COLO668 (cell line): ENCODE measurements at regions not wholly inside any gene's neighbourhood (a gene's known extent, or its start where the extent isn't known, plus 50 kb on each side); places are given as distances from the start of the nearest gene placed in this dataset.

Source experiments
- DNase-seq: peaks from one replicate; lab custom pipeline; 2025; ENCODE audit not compliant: unreplicated experiment; lab: John Stamatoyannopoulos, UW

DNA sequence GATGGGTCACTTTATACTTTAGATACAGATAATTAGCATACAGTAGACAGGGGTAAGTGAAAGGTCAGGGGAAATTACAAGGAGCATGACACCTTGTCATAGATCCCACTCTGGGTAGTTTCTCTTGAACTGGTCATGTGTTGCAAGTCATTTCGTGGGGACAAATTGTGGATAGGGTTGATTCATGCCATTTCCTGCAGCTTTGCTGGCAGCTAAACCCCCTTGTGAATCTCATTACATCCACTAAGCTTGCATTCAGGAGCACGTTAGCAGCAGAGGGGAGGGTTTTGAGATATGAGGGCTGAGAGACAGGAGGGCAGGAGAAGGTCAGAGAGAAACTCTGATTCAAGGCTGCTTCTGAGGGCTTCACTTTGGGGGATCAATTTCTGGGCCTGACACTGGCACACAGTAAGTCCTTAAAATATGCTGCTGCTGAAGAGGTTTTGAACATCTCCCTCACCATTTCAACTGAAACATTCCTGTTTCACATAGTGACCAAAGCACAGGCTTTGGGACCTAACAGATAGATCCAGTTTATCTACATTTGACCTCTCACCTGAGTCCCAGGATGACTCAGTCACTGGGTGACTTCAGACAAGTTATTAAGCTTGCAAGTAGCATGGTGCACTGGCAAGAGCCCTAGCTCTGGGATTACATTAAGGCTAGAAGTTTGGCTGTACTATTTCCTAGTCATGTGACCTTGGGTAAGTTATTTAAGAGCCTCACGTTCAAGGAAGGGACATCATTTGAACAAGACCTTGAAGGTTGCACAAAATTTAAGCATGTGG, 206.0 kb upstream of the USP24 start:
- no peak for DNase-seq

- no peak for DNase-seq
Measured at GRCh38 chr1:55420026-55420425, 204.9 kb upstream of the USP24 start.

DNA sequence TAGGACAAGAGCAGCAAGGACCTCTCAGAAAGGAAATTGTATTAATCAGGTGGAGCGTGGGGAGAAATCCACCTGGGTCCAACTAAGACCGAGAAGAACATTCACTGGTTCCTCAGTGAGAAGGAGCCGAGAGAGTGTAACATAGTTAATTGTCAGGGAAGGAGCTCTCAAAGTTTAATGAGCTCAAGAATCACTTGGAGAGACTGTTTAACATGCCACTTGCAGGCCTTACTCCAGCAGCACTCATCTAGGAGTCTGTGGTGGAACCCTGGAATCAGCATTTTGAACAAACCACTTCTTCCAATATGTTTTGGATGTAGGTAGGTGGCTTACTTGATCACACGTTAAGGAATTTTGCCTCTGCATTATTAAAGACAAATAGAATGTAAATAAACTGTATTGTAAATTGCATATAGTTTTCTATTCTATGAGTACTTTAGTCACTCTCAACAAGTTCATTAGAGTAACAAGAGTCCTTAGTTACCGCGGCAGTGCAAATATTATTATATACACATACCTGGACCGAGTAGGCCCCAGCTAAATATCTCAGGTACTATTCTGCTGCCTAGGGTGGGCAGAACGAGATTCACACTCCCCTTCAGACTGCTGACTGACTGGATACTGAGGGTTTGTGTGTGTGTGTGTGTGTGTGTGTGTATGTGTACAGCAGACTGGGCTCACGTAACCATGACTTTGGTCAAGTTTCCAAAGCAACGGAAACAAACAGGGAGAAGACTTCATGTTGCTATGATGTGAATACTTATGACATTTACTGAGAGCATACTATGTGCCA, 203.2 kb upstream of the USP24 start:
- DNase-seq = no peak

DNA sequence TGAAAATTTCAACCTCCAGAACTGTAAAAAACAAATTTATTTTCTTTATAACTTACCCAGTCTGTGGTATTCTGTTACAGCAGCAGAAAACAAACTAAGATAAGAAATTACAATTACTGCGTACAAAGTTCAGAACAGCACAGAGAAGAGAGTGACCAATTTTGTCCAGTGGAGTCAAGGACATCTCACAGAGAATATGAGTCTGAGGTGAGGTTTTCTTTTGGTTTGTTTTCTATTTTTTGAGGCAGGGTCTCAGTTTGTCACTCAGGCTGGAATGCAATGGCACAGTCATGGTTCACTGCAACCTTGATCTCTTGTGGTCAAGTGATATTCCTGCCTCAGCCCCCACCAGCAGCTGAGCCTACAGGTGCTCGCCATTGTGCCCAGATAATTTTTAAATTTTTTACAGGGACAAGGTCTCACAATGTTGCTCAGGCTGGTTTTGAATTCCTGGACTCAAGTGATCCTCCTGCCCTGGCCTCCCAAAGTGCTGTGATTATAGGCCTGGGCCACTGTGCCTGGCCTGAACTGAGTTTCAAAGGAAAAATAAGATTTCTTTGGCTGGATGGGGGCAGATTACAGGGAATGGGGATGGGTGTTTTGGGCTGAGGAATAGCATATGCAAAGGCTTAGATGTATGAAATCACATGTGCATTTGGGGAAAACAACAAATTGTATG, 201.1 kb upstream of the USP24 start:
- DNase-seq = no peak

DNA sequence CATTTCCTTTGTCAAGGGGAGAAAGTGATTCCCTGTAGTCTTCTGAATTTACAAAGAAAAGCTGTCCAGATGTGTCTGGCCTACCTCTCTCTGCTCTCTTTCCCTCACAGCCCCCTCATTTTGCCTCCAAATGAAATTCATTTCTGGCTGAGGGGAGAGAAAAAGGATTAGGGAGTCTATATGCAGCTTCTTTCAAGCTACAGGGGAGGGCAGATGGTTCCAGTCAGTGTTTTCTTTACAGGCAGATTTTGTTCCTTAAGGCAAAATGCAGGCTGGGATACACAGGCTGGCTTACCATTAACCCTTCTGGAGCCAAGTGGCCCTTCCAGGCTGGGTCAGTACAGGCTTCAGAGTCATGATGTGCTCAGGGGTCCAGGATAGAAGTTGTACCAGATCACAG, 198.1 kb upstream of the USP24 start:
- no peak for DNase-seq

GRCh38 chr1:55412060-55412459, 196.9 kb upstream of the USP24 start:
- DNase-seq = no peak

DNA sequence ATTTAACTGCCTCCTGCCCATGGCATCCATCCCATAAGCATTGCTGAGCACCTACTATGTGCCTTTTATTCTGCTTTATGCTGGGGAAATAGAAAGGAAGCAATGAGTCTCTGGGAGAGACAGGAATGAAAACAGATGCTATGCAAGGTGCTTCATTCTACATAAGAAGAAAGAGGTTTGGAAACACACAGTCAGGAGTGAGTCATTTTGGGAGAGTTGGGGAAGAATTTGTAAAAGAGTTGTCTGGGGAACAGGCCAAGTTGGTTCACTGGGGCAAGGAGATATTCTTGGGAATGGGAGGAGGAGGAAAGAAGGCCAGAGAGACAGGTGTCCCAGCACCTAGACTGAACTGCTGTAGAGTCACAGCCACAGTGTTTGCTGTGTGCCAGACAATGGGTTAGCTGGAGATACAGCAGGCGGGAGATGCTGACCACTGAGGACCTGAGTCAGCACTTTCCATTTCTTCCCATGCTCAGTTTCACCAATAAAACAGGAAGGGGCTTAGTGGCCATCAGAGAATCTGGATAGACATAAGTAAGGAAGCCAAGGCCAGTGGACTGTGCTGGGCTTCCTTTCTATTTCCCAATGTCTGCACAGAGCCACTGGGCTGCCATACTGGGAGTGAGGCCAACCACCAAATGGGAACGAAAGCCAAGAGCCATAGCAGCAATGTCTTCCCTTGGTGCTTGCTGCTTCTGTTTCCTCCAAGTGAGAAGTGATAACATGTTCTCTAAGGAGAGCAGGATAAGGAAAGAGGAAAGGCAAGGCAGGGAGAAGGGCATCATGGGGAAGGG, 187.7 kb upstream of the USP24 start:
- DNase-seq = no peak

- DNase-seq = no peak
Measured at GRCh38 chr1:55402142-55402541, 187.0 kb upstream of the USP24 start.

DNA sequence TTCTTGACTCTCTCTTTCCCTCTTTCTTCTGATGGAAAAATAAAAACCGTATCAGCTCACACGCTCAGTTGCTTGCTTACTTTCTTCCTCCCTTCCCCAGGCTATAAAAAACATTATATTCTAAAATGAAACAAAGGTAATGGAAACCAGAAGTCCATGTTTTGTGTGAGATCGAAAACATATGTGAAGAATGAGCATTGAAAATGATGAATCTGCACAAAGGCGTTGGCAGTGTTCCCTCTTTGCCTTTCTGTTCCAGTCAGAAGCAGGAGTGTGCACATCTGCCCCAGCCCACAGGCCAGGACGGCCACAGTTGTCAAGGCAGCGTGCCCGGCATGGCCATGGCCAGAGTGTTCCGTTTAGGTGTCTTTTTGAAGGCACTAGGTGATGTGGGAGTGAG, 185.3 kb upstream of the USP24 start:
- DNase-seq = no peak

- no peak for DNase-seq
Measured at GRCh38 chr1:55399346-55399745, 184.2 kb upstream of the USP24 start.

DNA sequence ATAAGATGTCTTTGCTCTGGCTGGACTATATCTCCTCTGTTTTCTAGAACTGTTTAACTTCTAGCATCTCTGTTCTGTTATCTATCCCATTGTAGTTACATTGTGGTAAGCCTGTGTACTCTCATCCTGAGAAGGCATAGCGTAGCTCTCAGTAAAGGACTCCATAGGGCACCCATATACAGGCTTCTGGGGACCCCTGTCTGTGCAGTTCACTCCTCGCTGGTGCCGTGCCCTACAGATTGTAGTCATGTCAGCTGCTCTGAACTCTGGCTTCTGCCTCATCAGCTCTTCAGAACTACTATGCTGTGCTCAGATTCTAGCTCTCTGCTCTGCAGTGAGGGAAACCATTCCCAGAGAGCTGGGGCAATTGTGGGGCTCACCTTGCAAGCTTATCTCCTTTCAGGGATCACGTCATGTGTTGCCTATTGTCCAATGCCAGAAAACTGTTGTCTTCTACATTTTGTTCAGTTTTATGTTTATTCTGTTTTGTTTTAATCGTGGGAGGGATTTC, 181.3 kb upstream of the USP24 start:
- no peak for DNase-seq

DNA sequence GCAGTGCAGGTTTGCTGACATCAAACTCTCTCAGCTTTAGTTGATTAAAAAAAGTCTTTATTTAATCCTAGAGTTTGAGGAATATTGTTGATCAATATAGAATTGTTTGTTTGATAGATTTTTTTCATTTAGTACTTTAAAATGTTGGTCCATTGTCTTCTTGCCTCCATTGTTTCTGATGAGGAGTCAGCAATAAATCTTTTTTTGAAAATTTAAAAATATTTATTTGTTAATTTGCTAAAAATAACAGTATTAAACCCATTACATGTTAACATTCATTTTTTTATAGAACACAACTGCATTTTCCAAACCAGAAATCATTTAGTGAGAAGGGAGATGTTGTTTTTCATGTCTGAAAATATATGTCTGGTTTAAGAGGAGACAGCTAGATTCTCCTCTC, 173.8 kb upstream of the USP24 start:
- no peak for DNase-seq

DNA sequence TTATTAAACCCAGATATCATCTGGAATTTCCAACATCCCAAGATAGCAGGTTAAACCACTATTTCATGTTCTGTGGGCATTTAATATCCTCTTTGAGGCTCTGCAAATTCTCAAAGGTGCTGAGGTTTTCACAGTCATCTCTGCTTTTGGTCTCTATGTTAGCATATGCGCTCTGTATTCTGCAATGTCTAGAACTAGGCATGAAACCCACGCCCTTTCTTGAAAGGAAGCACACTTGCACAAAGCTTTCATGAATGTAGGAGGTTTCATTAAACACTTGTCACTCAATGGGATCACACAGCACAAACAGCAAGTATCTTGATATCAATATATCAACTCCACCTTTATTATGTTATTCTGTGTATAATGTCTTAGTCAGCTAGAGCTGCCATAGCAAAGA, 172.0 kb upstream of the USP24 start:
- no peak for DNase-seq

GRCh38 chr1:55386456-55386855, 171.3 kb upstream of the USP24 start:
- no peak for DNase-seq

GRCh38 chr1:55385402-55386018, 170.3 kb upstream of the USP24 start:
- DNase-seq = no peak

DNA sequence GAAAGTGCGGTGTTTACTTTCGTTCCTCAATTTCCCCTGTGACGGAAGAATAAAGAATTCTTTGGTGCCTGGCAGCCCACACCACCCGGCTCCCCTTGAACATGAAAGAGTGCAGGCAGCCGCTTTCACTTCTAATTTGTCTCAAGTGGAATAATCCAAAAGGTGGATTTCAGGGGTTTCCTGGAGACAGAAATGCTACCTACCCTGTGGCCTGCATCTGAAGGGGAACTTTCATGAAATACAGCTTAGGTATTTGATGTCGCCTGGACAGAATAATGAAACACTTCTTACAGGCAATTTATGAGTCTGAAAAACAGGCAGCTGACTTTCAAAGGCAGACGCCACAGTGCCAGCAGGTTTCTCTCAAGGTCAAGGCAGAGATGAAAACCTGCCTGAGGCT, 169.5 kb upstream of the USP24 start:
- no peak for DNase-seq

- no peak for DNase-seq
Measured at GRCh38 chr1:55382806-55383305, 167.7 kb upstream of the USP24 start.

GRCh38 chr1:55381983-55382382, 166.8 kb upstream of the USP24 start:
- DNase-seq = no peak

GRCh38 chr1:55381491-55381890, 166.3 kb upstream of the USP24 start:
- DNase-seq = no peak

- no peak for DNase-seq
Measured at GRCh38 chr1:55380355-55380970, 165.3 kb upstream of the USP24 start.
